ENCODE measurements at regions not wholly inside any gene's neighbourhood (a gene's known extent, or its start where the extent isn't known, plus 50 kb on each side); places are given as distances from the start of the nearest gene placed in this dataset.
A peak's percentile ranks its signal among the peaks of the same experiment; 100 is the strongest.
"Not testable (repeated sequence)": the region's sequence is repeated elsewhere in the genome, so short reads cannot be mapped to it uniquely, and the experiment has no call there.

DNA sequence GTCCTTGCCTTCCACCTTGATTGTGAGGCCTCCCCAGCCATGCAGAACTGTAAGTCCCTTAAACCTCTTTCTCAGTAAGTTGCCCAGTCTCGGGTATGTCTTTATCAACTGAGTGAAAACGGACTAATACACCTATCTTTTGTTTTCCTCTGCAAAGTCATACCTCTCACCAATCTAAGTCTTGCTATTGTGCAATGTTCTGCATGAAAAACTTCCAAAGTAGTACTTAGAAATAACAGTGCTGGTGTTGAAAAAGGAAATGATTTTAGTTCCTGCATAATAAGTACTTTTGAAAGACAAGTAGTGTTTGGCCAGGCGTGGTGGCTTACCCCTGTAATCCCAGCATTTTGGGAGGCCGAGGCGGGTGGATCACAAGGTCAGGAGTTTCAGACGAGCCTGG, 573.5 kb downstream of the ANKRD50 start:
- no peak for DNase-seq

DNA sequence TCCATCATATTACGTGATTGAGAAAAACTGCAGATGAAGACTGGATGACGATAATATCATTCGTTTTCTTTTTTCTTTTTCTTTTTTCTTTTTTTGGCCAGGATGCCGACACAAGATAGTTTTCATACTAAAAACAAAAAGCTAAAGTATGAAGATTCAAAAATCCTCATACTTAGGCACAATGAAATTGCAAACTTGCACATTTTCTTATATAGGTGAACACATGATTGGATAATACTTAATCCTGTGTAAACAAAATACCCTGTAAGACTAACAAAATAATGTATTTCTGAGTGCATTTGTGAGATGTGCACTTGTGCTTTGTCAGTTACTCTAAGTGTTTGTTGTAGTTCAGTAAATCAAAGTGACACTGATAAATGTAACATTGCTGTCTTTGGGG, 568.9 kb downstream of the ANKRD50 start:
- DNase-seq = no peak

DNA sequence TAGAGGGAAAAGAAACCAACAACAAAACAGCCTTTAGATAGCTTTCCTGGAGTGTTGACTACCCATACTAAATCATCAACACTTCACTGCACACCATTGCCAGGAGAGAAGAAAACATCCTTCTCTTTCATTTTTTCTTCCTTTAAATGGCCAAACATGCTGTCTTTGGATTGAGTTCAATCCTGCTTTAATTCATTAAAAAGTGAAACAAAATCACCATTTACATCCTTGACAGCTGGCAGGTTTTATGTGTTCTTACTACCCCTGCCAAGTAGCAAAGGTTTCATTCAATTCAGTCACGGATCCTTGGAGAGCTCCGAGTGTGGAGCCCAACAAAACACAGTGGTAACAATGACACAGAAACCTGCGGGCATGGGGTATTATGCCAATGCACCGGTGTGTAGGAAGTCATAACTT, 568.3 kb downstream of the ANKRD50 start:
- no peak for DNase-seq

DNA sequence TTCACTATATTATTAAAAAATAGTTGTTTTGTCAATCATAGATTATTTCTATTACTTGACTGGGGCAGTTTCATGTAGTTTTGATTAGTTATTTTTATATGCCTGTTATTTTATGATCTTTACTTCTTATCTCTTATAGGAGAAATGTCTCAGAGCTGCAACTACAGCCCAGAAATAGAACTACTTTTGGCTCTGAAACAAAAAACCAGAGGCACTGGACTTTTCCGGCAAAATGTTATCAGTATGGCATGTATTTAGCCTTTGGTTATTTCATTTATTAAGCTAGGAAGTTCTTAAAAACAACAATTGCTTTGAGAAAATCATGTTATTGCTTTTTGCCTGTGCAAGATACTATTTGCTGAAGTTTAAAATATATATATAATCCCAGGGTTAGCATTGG, 566.5 kb downstream of the ANKRD50 start:
- DNase-seq = no peak

DNA sequence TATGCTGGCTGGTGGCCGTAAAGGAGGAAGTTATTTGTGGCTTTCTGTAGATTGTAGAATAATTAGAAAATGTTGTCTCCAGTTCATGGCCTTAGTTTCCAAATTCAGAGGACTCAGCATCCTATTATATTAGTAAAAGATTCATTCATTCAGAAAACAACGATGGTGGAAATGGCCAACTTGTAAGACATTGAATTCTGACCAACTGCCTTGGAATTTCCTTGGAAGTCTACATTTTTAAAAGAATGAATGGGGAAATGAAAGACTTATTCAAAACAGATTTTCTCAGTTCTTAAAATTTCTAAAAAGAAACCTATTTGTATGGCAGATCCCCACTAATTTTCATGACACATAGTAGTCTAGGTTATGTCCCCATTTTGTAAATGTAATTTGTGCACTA, 561.5 kb downstream of the ANKRD50 start:
- DNase-seq = peak; percentile 22

DNA sequence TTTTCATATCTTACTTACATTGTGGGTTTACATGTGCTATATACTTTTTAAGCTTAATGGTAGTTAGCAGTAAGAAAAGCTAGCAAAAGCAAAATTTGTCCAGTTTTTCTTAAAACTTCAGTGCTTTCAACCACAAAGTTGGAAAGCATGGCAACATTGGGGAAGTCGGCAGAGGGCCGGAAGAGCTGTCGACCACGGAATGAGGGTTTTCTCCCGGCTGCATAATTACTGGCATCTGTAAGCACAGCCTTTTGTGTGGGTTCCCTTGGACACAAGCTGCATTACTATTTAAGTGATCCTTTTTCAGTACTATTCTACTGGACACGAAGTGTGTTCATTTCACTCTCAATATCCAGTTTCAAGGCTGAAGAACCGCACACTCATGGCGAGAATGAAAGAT, 560.4 kb downstream of the ANKRD50 start:
- peak; percentile 53 for DNase-seq

DNA sequence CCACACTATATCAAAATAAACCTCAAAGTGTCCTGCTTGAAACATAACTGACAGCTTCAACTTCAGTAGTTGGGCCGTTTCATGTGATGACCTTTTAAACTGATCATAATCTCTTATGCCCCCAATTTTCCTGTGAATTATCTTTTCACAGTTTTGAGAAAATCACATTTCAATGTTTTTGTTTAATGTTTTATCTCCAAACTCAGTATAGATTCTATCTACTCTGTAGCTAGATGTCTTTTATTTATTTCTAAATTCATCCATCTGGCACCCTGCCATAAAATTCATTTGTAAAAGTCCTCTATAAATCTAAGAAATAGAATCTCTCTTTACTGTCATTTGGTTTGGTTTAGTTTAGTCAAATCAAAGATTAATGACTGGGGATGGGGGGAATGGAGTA, 557.3 kb downstream of the ANKRD50 start:
- DNase-seq = no peak

DNA sequence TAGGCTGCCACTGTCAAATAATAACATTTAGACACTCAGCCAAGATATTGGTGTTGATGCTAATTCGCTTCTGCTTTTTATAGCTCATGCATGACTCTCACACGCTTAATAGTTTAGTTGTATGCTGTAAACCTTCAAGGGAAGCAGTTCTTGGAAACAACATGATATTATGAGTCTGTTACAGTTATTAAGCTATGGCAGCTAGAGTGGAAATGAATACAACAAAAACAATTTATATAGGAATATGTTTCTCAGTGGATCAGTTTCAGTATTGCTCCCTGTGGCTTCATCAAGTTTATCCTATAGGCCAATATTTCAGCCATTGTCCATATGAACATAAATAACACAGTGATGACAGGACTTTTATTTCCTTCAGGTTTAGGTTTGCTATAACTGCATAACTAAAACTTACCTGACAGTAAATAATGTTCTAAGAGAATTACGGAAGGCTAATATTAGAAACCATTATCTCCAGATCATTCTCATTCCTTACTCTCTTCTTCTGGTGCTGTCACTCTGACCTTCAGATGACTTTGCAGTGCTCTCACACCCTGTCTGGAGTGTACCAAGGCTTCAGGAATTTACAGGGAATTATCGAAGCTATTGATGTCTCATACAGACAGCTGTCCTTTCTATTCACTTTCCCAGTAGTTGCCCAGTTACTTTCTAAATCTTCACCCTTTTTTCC, 555.0 kb downstream of the ANKRD50 start:
- DNase-seq = no peak

DNA sequence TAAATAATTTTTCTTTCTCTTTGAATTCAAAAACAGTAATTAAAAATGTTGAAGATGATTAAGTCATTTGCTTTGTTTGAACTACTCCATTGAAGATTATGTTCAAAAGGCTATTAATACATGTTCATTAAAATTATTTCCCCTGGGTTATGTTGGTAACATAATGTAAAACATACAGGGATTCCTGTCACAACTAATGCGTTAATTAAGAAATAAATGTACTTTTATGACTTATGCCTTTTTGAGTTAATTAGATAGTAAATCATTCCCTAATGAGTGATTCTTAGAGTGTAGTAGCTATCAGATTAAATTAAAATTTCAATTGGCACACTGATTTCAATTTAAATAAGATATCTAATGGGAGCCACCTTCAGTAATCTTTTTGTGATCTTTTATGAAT, 549.1 kb downstream of the ANKRD50 start:
- DNase-seq = no peak

DNA sequence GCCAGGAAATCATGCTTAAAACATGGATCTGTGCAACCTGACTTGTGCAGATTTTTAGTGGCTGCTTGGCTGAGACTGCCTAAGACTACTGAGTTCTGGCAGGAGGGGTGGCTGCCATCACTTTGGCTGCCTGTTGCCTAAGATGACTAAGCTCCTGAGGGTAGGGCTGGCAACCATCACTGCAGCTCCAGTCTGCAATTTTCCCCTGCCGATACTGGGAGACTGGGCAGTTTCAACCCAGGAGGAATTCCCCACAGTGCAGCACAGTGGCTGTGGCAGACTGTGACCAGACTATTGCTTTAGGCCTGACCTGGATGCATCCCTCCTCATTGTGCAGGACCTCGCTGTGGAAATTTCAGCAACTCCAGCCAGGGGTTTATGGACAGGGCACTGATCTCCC, 544.9 kb downstream of the ANKRD50 start:
- no peak for DNase-seq

DNA sequence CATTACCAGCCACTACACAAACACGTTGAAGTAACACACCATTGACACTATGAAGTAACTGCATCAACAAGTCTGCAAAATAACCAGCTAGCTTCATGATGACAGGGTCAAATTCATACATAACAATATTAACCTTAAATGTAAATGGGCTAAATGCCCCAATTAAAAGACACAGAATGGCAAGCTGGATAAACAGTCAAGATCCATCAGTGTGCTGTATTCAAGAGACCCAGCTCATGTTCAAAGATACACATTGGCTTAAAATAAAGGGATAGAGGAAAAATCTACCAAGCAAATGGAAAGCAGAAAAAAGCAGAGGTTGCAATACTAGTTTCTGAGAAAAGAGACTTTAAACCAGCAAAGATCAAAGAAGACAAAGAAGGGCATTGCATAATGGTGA, 543.0 kb downstream of the ANKRD50 start:
- not testable (repeated sequence) for DNase-seq

DNA sequence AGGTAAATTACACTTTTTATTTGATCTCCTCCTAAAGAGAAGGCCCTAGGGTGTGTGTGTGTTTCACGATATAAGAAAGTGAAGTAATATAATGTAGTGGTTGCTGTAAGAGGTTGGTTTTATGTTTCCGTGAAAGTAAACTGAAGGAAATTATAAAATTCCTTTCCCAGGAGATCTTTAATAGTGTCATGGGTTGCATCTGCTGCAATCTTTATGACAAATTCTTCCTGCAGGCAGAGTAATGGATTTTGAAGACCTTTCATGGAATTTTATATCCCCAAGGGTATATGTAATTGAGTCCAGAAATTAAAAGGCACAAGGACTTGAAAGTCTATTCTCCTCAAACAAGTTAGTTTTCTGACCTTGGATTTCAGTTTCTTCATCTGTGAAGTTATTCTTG, 538.6 kb downstream of the ANKRD50 start:
- peak; percentile 14 for DNase-seq

DNA sequence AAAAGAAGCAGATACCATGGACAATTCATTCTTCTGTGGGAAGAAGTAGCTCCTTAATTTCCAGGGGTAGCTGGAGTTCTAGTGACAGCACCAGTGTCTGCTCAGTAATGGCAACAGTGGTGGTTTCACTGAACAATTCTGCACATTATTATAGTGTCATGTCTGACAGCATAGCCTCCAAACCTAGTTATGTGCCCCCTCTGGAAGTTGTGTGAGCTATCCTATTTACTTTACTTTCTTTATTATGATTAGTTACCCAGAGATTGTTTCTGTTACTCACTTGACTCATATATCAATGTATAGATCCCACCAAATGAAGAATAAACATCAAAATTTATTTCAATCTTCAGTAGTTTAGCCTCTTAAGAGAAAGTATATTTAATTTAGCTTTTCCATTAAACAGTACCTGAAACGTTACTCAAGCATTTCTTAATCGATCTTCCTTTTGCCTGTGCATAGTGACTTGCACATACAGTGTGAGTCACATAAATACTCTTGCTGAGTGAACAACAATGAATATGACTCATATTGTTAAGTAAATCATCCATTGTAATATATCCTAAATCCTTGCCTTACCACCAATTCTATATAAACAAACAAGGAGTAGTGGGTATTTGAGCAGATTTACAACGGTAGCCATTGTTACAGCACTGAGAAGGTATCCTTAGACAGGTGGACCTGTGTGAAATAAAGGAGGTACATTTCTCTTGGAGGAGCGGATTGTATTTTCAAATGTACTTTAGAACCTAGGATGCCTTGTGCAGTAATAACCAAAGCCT, 534.7 kb downstream of the ANKRD50 start:
- peak; percentile 62 for DNase-seq

DNA sequence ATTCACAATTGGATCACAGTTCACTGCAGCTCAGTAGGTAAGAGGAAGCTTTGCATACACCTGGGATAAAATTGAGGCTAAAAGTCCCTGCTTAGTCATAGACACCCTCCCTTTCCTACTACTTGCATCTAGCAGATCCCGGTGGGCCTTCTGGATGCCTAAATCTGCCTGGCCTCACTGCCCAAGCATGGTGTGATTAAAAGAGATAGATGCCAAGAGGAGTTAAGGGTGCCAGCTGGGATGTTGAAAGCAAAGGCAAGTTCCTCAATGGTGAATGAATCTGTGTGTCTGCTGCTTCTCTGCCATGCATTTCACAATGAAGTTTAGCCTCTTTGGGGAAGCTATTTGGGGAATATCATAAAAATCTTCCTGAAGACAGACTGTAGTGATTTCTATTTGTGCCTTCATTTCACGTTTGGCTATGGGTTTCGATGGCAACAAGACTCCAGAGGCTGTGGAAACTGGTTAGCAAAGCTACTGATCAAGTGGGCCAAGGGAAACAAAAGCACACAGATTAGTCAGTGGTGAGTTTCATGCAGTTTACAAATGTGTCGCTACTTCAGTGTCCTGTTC, 534.0 kb downstream of the ANKRD50 start:
- no peak for DNase-seq

DNA sequence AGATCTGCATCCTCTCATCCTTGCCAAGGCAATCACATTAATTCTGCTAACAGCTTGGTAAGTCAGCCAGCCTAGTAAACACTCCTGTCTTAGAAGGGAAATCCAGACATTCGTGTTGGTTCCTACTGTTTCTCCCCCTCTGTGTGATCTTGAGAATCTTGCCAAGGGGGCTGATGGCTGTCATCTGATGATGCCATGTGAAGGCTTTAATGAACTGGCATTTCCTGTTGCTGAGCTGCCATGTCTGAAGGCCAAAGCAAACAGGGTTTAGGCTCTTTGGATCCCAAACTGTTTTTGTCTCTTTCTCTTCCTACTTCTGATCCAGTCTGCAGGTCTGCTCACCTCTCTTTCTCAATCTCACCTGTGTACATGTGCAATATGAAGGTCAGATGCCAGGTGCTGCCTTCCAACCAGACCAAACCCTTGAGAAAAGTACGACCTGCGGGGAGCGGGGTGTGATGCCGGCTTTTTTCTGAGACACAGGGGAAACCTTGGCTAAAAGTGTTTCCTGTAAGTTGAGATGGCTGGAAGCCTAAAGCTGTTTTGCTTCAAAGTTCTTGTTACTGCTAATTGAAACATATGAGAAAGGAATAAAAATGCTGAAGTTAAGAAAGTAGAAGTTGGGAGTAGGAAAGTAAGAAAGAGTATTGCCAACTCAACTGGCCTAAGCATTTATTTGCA, 532.9 kb downstream of the ANKRD50 start:
- DNase-seq = no peak

DNA sequence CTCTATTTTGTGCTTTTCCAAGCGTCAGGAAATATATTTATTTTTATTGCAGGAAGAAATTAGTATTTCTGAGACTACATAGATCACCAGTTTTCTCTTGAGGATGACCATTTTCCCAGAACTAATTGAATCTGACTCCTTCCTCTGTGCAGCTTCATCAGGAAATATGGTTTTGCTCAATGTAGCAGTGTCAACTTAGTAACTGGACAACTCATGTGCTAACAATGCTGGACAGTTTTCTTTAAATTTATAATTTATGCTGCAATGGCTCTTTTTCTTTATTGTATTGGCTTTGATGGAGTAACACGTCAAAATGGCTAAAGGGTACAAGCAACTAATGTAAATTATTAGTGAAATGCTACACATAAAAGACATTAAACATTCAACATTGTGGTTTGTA, 531.5 kb downstream of the ANKRD50 start:
- DNase-seq = no peak

DNA sequence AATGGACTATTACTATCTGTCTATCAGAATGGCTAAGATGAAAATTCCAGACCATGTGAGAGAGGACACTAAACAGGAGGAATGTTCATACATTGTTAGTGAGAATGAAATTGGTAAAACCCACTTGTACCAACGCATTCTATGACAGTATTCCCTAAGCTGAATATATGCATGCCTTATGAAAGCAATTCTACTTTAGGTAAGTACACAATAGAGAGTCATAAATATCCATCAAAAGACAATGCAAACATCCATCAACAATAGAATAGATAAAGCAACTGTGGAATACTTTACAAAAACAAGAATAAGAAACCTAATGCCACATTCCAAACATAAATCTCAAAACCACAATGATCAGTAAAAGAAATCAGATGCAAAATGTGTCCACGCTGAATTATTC, 529.3 kb downstream of the ANKRD50 start:
- no peak for DNase-seq

DNA sequence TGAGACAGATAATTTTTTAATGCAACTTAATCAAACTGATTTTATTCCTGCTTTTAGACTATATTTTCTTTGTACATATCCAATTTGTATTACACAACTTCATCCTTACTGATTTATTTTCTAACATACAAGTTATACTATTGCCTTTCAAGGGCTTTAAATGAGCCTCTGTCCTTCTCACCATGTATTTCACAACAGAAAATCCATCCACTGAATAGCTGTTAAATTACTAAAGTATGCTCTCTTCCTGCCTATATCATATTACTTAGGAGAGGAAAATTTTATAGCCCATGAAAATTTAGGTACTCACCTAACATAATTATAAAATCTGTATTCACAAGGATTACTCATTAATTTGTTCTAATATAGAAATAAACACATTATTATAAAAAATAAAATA, 528.6 kb downstream of the ANKRD50 start:
- DNase-seq = no peak

DNA sequence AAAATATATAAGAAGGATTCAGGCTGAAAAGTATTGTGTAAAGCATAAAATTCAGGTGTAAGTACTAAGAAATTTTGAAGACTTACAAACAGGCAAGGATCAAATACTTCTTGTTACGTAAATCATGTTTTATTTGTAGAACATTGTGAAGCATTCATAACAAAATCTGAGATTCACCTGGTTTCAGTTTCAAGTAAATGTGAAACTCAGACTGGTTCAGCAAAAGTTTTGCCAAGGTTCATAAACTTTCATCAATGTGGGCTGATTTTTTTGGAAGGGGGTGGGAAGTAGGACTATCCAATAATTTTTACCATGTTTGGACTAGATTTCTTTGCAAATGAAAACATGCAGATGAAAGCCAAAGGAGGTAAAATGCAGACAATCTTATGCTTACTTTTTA, 527.7 kb downstream of the ANKRD50 start:
- DNase-seq = no peak

DNA sequence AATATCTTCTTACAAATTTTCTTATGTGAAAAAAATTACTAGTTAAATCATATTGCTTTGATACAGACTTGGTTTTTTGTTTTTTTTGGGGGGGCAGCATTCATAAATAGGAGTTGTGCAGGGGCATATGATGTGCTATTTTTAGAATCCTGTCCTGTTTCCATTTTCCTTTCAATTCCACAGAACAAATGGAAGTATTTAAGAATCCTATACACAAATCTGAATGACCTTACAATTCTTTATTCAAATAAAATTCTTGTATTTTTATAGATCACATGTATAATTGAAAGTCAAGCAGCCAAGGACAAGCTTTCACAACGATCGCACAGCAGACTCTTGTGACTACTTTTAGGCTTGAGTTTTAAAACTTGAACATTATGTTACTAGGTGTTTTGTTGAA, 523.9 kb downstream of the ANKRD50 start:
- DNase-seq = no peak

DNA sequence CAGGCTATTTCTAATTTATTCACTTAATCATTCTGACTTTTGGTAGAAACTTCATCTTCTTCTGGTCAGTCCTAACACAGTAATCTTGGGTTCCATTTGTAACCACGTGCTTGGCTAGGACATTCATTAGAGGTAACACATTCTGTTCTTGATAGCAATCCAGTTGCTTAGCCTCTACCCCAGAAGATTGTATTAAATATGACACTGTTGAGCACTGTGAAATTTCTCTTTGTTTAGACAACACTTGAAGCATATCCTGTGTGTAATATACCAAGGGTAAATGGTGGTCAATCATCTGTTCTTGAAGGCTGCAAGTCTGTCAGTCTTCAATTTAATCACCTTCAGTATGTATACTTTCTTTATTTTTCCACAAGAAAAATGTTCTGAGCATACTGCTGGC, 523.0 kb downstream of the ANKRD50 start:
- no peak for DNase-seq

DNA sequence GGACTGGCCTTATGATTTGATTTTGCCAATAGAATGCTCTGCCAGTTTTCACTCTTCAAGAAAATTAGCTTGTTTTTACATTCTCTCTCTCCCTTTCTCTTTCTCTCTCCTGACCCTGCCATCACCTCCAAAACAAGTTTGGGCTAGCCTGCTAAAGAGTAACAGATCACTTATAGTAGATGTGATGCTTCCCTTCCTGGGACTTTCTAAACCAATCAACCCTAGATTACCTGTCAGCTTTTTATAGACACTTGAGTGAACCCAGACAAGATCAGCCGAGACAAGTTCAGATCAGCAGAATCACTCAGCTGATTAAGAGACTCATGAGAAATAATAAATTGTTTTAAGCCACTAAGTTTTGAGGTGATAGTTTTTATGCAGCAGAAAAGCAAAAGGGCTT, 521.2 kb downstream of the ANKRD50 start:
- no peak for DNase-seq

DNA sequence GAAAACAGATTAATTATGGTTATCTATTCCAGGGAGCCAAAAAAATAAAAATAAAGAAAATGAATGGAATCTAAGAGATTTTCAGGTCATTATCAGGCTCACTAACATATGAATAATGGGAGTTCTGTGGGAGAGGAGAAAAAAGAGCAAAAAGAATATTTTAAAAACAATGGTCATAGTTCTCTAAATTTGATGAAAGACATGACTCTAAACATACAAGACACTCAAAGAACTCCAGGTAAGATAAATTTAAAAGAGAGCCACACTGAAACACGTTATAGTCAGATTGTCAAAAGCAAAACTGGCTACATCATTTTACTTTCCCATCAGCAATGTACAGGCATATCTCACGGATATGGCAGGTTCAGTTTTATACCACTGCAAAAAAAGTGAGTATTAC, 520.0 kb downstream of the ANKRD50 start:
- DNase-seq = no peak

DNA sequence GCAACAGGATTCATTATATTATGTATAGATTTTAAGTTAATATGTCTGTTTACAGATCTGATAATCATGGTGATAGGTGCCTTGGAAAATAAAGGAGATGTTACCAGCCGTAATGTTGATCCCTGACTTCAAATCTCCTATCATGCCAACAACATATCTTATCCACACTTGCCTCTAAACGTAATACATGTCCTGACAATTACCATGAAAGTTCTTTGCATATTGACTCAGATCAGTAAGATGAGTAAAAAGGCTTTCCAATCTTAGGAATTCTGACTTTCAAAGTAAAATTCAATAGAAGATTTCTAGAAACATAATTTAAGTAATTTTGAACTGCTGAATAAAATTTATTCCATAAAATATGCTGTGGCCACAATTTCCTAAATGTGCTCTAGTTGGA, 513.3 kb downstream of the ANKRD50 start:
- no peak for DNase-seq

Data from fibroblast of upper back skin (primary cell).